ENCODE measurements at regions not wholly inside any gene's neighbourhood (a gene's known extent, or its start where the extent isn't known, plus 50 kb on each side); places are given as distances from the start of the nearest gene placed in this dataset.

DNA sequence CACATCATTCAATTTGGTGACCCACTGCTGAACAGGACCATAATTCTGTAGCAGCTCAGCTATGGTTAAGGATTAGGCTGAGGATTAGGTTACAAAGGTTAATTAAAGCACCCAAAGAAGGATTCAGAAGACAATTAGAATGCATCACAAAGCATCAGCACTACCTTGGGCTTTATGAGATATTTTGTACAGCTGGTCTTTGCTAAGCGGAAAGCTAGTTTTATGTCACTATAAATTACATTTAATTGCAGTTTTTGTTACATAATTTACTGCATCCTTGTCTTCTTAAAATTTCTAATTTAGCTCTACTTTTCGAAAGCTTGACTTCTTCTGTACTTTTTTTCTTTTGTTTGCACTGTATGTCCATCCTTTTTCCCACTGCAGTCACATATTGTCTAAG is 711.5 kb downstream of the RPS29 start:
- TF ChIP-seq, protein P1, sequence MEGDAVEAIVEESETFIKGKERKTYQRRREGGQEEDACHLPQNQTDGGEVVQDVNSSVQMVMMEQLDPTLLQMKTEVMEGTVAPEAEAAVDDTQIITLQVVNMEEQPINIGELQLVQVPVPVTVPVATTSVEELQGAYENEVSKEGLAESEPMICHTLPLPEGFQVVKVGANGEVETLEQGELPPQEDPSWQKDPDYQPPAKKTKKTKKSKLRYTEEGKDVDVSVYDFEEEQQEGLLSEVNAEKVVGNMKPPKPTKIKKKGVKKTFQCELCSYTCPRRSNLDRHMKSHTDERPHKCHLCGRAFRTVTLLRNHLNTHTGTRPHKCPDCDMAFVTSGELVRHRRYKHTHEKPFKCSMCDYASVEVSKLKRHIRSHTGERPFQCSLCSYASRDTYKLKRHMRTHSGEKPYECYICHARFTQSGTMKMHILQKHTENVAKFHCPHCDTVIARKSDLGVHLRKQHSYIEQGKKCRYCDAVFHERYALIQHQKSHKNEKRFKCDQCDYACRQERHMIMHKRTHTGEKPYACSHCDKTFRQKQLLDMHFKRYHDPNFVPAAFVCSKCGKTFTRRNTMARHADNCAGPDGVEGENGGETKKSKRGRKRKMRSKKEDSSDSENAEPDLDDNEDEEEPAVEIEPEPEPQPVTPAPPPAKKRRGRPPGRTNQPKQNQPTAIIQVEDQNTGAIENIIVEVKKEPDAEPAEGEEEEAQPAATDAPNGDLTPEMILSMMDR (IDR thresholded peaks at IDR 0.05; ENCODE audit: low read depth, low read length) = no peak
- TF ChIP-seq POLR2A (IDR thresholded peaks at IDR 0.05; ENCODE audit: extremely low read depth, insufficient read length) = no peak
- TF ChIP-seq, protein P2, sequence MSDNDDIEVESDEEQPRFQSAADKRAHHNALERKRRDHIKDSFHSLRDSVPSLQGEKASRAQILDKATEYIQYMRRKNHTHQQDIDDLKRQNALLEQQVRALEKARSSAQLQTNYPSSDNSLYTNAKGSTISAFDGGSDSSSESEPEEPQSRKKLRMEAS (IDR thresholded peaks at IDR 0.05; ENCODE audit: low read depth, low read length) = no peak
